WTC11 (cell line): ENCODE measurements at regions not wholly inside any gene's neighbourhood (a gene's known extent, or its start where the extent isn't known, plus 50 kb on each side); places are given as distances from the start of the nearest gene placed in this dataset.

Source experiments
- ATAC-seq: fragments of 200-7000 bp; cut with Tn5 transposase; 2 replicates; pipeline ENCODE4 v1.10.0; 2021; ENCODE audit warnings: mild to moderate bottlenecking, moderate library complexity
- CTCF ChIA-PET: fragments of 300-600 bp; sonication (Branson Sonifier 250); formaldehyde crosslinking; loops from one replicate; lab custom pipeline; 2021; ENCODE audit warnings: antibody characterized with exemption; lab: Charles Lee
- POLR2A ChIA-PET: fragments of 350-600 bp; sonication (Branson Sonifier 250); formaldehyde crosslinking; loops from one replicate; lab custom pipeline; 2021; ENCODE audit warnings: antibody characterized with exemption; lab: Charles Lee
- DNase-seq: peaks from one replicate; pipeline ENCODE4 v3.0.0; 2021; ENCODE audit warnings: low spot score
- H3K27ac Mint-ChIP-seq: 2 replicates; pipeline ENCODE4 v1.8.0; 2021; ENCODE audit warnings: mixed read lengths
- H3K27me3 Mint-ChIP-seq: 2 replicates; pipeline ENCODE4 v1.8.0; 2021; ENCODE audit warnings: low read depth, mild to moderate bottlenecking, moderate library complexity, mixed read lengths
- H3K36me3 Mint-ChIP-seq: 2 replicates; pipeline ENCODE4 v1.8.0; 2021; ENCODE audit warnings: mixed read lengths
- H3K4me1 Mint-ChIP-seq: 2 replicates; pipeline ENCODE4 v1.8.0; 2022; ENCODE audit warnings: mixed read lengths
- H3K4me3 Mint-ChIP-seq: 2 replicates; pipeline ENCODE4 v1.8.0; 2021; ENCODE audit warnings: mild to moderate bottlenecking, moderate library complexity, mixed read lengths
- H3K9me3 Mint-ChIP-seq: 2 replicates; pipeline ENCODE4 v1.8.0; 2021; ENCODE audit warnings: mixed read lengths
- ATF1 ChIP-seq: sonication (generic); formaldehyde crosslinking; IDR thresholded peaks from 2 replicates; pipeline ENCODE4 v1.8.1; 2023; ENCODE audit warnings: mild to moderate bottlenecking, moderate library complexity, missing genetic modification reagents
- CREB1 ChIP-seq: sonication (generic); formaldehyde crosslinking; IDR thresholded peaks from 2 replicates; pipeline ENCODE4 v1.8.0; 2023; ENCODE audit warnings: mild to moderate bottlenecking, missing genetic modification reagents
- ESRRA ChIP-seq: sonication (generic); formaldehyde crosslinking; IDR thresholded peaks from 2 replicates; pipeline ENCODE4 v1.8.1; 2022; ENCODE audit warnings: mild to moderate bottlenecking, missing genetic modification reagents, borderline replicate concordance
- MXD4 ChIP-seq: fragments of 250-450 bp; sonication (Bioruptor Pico); IDR thresholded peaks from 2 replicates; pipeline ENCODE4 v1.8.0; 2021; ENCODE audit warnings: mild to moderate bottlenecking, moderate library complexity, borderline replicate concordance
- MYBL2 ChIP-seq: sonication (generic); formaldehyde crosslinking; IDR thresholded peaks from 2 replicates; pipeline ENCODE4 v1.8.1; 2023; ENCODE audit warnings: mild to moderate bottlenecking, moderate library complexity, missing genetic modification reagents
- NFYB ChIP-seq: sonication (generic); formaldehyde crosslinking; conservative IDR thresholded peaks from 2 replicates; pipeline ENCODE4 v1.8.0; 2022; ENCODE audit warnings: low read depth, missing genetic modification reagents
- PRRX2 ChIP-seq: fragments of 250-450 bp; sonication (Bioruptor Pico); IDR thresholded peaks from 2 replicates; pipeline ENCODE4 v1.8.0; 2021; ENCODE audit warnings: mild to moderate bottlenecking
- RORB ChIP-seq: fragments of 250-450 bp; sonication (Bioruptor Pico); IDR thresholded peaks from 2 replicates; pipeline ENCODE4 v1.9.0; 2021; ENCODE audit warnings: mild to moderate bottlenecking
- SOX15 ChIP-seq: fragments of 250-450 bp; sonication (Bioruptor Pico); IDR thresholded peaks from 2 replicates; pipeline ENCODE4 v1.9.0; 2021; ENCODE audit warnings: mild to moderate bottlenecking
- TCF7 ChIP-seq: sonication (generic); formaldehyde crosslinking; IDR thresholded peaks from 2 replicates; pipeline ENCODE4 v1.8.0; 2022; ENCODE audit warnings: mild to moderate bottlenecking, low read depth, missing genetic modification reagents, moderate library complexity
- ZNF219 ChIP-seq: sonication (generic); formaldehyde crosslinking; IDR thresholded peaks from 2 replicates; pipeline ENCODE4 v1.8.0; 2023; ENCODE audit warnings: missing genetic modification reagents, mild to moderate bottlenecking, borderline replicate concordance
- ZNF317 ChIP-seq: sonication (generic); formaldehyde crosslinking; IDR thresholded peaks from 2 replicates; pipeline ENCODE4 v1.8.1; 2023; ENCODE audit warnings: low read depth, mild to moderate bottlenecking, moderate library complexity, missing genetic modification reagents, borderline replicate concordance
- ZNF396 ChIP-seq: fragments of 250-450 bp; sonication (Bioruptor Pico); IDR thresholded peaks from 2 replicates; pipeline ENCODE4 v1.8.0; 2021; ENCODE audit warnings: mild to moderate bottlenecking, moderate library complexity, borderline replicate concordance
- ZNF416 ChIP-seq: fragments of 250-450 bp; sonication (Bioruptor Pico); IDR thresholded peaks from 2 replicates; pipeline ENCODE4 v1.9.0; 2021; ENCODE audit warnings: mild to moderate bottlenecking, inconsistent platforms
- ZNF423 ChIP-seq: fragments of 250-450 bp; sonication (Bioruptor Pico); IDR thresholded peaks from 2 replicates; pipeline ENCODE4 v2.1.2; 2022; ENCODE audit warnings: mild to moderate bottlenecking, moderate library complexity
- TF ChIP-seq, protein P1 (sequence below): fragments of 250-450 bp; sonication (Bioruptor Pico); IDR thresholded peaks from 2 replicates; pipeline ENCODE4 v1.9.0; 2021; ENCODE audit warnings: moderate library complexity, mild to moderate bottlenecking, inconsistent platforms, borderline replicate concordance
- TF ChIP-seq, protein P2 (sequence below): sonication (generic); formaldehyde crosslinking; IDR thresholded peaks from 2 replicates; pipeline ENCODE4 v1.8.1; 2023; ENCODE audit warnings: mild to moderate bottlenecking, missing genetic modification reagents, moderate library complexity
- TF ChIP-seq, protein P3 (sequence below): sonication (generic); formaldehyde crosslinking; IDR thresholded peaks from 2 replicates; pipeline ENCODE4 v1.8.1; 2022; ENCODE audit warnings: mild to moderate bottlenecking, missing genetic modification reagents, moderate library complexity, borderline replicate concordance
- TF ChIP-seq, protein P4 (sequence below): fragments of 250-450 bp; sonication (Bioruptor Pico); IDR thresholded peaks from 2 replicates; pipeline ENCODE4 v1.9.0; 2021; ENCODE audit warnings: mild to moderate bottlenecking
- TF ChIP-seq, protein P5 (sequence below): sonication (generic); formaldehyde crosslinking; IDR thresholded peaks from 2 replicates; pipeline ENCODE4 v1.8.0; 2022; ENCODE audit warnings: missing genetic modification reagents

DNA sequence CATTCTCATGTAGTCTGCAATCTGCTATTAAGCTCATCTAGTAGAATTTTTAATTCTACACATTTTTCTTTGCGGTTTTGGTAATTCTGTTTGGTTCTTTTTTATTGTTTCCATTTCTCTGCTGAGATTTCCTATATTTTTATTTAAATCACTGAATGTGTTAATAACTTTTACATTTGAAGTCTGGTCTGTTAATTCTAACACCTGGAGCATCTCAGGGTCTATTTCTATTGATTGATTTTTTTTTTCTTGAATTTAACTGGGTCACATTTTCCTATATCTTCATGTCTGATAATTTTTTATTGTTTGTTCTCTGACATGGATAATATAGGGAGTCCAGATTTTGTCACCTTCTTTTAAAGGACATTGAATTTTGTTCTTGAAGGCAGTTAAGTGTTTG, 163.5 kb downstream of the OPA1 start:
- TF ChIP-seq ZNF423 (CRISPR knock-in tag) (no peak), TCF7 (CRISPR knock-in tag) (no peak), ZNF317 (CRISPR knock-in tag) (no peak), RORB (CRISPR knock-in tag) (no peak), ATF1 (CRISPR knock-in tag) (no peak), SOX15 (no peak), MXD4 (CRISPR knock-in tag) (no peak), NFYB (CRISPR knock-in tag) (no peak), ZNF416 (CRISPR knock-in tag) (no peak), MYBL2 (no peak), ZNF396 (CRISPR knock-in tag) (no peak), PRRX2 (CRISPR knock-in tag) (no peak), ZNF219 (no peak)
- TF ChIP-seq, protein P1, sequence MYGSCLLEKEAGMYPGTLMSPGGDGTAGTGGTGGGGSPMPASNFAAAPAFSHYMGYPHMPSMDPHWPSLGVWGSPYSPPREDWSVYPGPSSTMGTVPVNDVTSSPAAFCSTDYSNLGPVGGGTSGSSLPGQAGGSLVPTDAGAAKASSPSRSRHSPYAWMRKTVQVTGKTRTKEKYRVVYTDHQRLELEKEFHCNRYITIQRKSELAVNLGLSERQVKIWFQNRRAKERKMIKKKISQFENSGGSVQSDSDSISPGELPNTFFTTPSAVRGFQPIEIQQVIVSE (CRISPR knock-in tag) = no peak
- TF ChIP-seq, protein P2, sequence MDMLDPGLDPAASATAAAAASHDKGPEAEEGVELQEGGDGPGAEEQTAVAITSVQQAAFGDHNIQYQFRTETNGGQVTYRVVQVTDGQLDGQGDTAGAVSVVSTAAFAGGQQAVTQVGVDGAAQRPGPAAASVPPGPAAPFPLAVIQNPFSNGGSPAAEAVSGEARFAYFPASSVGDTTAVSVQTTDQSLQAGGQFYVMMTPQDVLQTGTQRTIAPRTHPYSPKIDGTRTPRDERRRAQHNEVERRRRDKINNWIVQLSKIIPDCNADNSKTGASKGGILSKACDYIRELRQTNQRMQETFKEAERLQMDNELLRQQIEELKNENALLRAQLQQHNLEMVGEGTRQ (CRISPR knock-in tag) = no peak
- H3K4me3 Mint-ChIP-seq = no peak overlapping the region
- DNase-seq (no peak), ATAC-seq (no peak)
- POLR2A ChIA-PET = no interaction called here
- H3K4me1 Mint-ChIP-seq = no peaks in the 10 kb centered on the region
- H3K9me3 Mint-ChIP-seq = peaks cover 68% of the 10 kb centered on the region
- peaks cover 6% of the 10 kb centered on the region; the same call in 1 of the 2 replicates for H3K27me3 Mint-ChIP-seq
- H3K36me3 Mint-ChIP-seq = peaks cover 40% of the 10 kb centered on the region
- H3K27ac Mint-ChIP-seq = no peak overlapping the region
- CTCF ChIA-PET = no interaction called here

DNA sequence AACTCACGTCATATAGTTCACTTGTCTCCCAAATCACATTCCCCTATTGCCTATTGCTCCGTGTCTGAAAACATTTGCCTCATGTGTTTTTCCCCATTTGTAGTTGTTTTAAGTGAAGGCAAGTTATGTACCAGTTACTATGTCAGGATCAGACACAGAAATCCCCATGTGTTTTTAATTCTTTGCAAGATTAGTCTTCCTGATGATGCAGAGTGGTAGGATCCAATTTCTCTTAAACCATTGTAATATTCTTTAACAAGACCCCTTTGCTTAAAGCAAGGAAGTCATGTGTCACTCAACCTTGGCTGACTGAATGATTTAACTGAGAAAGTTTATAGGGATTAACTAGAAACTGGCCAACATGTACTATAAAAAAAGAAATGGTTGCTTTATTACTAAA, 164.4 kb downstream of the OPA1 start:
- peaks cover 6% of the 10 kb centered on the region; the same call in 1 of the 2 replicates for H3K27me3 Mint-ChIP-seq
- no peak overlapping the region for H3K27ac Mint-ChIP-seq
- TF ChIP-seq, protein P3, sequence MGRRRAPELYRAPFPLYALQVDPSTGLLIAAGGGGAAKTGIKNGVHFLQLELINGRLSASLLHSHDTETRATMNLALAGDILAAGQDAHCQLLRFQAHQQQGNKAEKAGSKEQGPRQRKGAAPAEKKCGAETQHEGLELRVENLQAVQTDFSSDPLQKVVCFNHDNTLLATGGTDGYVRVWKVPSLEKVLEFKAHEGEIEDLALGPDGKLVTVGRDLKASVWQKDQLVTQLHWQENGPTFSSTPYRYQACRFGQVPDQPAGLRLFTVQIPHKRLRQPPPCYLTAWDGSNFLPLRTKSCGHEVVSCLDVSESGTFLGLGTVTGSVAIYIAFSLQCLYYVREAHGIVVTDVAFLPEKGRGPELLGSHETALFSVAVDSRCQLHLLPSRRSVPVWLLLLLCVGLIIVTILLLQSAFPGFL (CRISPR knock-in tag) = no peak
- TF ChIP-seq SOX15 (no peak), ESRRA (CRISPR knock-in tag) (no peak), MXD4 (CRISPR knock-in tag) (no peak), ATF1 (CRISPR knock-in tag) (no peak), CREB1 (no peak)
- TF ChIP-seq, protein P4, sequence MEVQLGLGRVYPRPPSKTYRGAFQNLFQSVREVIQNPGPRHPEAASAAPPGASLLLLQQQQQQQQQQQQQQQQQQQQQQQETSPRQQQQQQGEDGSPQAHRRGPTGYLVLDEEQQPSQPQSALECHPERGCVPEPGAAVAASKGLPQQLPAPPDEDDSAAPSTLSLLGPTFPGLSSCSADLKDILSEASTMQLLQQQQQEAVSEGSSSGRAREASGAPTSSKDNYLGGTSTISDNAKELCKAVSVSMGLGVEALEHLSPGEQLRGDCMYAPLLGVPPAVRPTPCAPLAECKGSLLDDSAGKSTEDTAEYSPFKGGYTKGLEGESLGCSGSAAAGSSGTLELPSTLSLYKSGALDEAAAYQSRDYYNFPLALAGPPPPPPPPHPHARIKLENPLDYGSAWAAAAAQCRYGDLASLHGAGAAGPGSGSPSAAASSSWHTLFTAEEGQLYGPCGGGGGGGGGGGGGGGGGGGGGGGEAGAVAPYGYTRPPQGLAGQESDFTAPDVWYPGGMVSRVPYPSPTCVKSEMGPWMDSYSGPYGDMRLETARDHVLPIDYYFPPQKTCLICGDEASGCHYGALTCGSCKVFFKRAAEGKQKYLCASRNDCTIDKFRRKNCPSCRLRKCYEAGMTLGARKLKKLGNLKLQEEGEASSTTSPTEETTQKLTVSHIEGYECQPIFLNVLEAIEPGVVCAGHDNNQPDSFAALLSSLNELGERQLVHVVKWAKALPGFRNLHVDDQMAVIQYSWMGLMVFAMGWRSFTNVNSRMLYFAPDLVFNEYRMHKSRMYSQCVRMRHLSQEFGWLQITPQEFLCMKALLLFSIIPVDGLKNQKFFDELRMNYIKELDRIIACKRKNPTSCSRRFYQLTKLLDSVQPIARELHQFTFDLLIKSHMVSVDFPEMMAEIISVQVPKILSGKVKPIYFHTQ (CRISPR knock-in tag) = no peak
- TF ChIP-seq, protein P2 (CRISPR knock-in tag) = no peak
- TF ChIP-seq, protein P5, sequence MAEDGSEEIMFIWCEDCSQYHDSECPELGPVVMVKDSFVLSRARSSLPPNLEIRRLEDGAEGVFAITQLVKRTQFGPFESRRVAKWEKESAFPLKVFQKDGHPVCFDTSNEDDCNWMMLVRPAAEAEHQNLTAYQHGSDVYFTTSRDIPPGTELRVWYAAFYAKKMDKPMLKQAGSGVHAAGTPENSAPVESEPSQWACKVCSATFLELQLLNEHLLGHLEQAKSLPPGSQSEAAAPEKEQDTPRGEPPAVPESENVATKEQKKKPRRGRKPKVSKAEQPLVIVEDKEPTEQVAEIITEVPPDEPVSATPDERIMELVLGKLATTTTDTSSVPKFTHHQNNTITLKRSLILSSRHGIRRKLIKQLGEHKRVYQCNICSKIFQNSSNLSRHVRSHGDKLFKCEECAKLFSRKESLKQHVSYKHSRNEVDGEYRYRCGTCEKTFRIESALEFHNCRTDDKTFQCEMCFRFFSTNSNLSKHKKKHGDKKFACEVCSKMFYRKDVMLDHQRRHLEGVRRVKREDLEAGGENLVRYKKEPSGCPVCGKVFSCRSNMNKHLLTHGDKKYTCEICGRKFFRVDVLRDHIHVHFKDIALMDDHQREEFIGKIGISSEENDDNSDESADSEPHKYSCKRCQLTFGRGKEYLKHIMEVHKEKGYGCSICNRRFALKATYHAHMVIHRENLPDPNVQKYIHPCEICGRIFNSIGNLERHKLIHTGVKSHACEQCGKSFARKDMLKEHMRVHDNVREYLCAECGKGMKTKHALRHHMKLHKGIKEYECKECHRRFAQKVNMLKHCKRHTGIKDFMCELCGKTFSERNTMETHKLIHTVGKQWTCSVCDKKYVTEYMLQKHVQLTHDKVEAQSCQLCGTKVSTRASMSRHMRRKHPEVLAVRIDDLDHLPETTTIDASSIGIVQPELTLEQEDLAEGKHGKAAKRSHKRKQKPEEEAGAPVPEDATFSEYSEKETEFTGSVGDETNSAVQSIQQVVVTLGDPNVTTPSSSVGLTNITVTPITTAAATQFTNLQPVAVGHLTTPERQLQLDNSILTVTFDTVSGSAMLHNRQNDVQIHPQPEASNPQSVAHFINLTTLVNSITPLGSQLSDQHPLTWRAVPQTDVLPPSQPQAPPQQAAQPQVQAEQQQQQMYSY (CRISPR knock-in tag) = no peak
- TF ChIP-seq, all 79 proteins: peak for 0
- CTCF ChIA-PET = no interaction called here
- Mint-ChIP-seq H3K9me3 (peaks cover 60% of the 10 kb centered on the region), H3K4me1 (no peaks in the 10 kb centered on the region), H3K36me3 (peaks cover 40% of the 10 kb centered on the region), H3K4me3 (no peak overlapping the region)
- DNase-seq = no peak
- POLR2A ChIA-PET = no interaction called here
- ATAC-seq = no peak
